ENCODE measurements at regions not wholly inside any gene's neighbourhood (a gene's known extent, or its start where the extent isn't known, plus 50 kb on each side); places are given as distances from the start of the nearest gene placed in this dataset.

DNA sequence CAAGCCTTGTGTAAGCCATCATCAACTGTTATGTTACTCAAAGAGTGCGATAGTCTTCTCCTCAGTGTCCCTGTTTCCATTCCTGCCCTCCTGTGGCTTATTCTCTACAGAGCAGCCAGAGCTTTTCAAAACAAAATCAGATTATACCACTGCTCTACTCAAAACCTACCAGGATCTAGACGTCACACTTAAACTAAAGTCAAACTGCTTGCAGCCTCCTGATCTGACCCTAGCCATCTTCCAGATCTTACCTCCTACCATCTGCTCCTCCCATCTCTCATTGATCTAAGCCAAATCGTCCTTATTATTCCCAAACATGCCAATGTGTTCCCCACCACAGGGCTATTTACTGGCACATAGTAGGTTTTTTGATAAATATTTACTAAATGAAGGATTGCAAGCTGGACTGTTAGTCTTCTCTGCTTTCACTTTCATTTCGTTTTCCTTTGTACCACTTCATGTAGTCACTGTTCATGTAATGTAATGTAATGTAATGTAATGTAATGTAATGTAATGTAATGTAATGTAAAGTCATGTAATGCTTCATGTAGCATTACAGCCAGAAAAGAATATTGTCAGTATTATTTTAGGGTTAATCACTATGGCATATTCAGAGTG, 116.1 kb downstream of the GPR37 start:
- Histone ChIP-seq H4K20me1 (ENCODE audit: insufficient read depth, low read length) (no peaks in the 10 kb centered on the region), H3K4me1 (ENCODE audit: insufficient read depth, low read length, severe bottlenecking) (no peaks in the 10 kb centered on the region), H2AFZ (ENCODE audit: low read length) (no peak overlapping the region), H3F3A (ENCODE audit: insufficient read depth, low read length) (no peaks in the 10 kb centered on the region), H3K9ac (ENCODE audit: low read length) (no peak overlapping the region), H3K4me2 (ENCODE audit: low read length) (peak overlapping the region; percentile 30), H3K27me3 (ENCODE audit: insufficient read depth, low read length) (no peaks in the 10 kb centered on the region), H3K27ac (ENCODE audit: low read depth, low read length, poor library complexity, severe bottlenecking) (no peak overlapping the region), H3K4me3 (ENCODE audit: low read depth, low read length, poor library complexity, severe bottlenecking) (no peak overlapping the region), H3K79me2 (ENCODE audit: insufficient read depth, low read length) (no peaks in the 10 kb centered on the region), H3K36me3 (ENCODE audit: insufficient read depth, low read length) (no peaks in the 10 kb centered on the region), H3K9me3 (ENCODE audit: low read length) (no peaks in the 10 kb centered on the region), H3K9me2 (ENCODE audit: low read depth, low read length) (no peaks in the 10 kb centered on the region)
- no peak for TF ChIP-seq CTCF (IDR thresholded peaks at IDR 0.05; ENCODE audit: low read length)
- no peak for TF ChIP-seq EZH2 (IDR thresholded peaks at IDR 0.05; ENCODE audit: borderline replicate concordance, low read length)

DNA sequence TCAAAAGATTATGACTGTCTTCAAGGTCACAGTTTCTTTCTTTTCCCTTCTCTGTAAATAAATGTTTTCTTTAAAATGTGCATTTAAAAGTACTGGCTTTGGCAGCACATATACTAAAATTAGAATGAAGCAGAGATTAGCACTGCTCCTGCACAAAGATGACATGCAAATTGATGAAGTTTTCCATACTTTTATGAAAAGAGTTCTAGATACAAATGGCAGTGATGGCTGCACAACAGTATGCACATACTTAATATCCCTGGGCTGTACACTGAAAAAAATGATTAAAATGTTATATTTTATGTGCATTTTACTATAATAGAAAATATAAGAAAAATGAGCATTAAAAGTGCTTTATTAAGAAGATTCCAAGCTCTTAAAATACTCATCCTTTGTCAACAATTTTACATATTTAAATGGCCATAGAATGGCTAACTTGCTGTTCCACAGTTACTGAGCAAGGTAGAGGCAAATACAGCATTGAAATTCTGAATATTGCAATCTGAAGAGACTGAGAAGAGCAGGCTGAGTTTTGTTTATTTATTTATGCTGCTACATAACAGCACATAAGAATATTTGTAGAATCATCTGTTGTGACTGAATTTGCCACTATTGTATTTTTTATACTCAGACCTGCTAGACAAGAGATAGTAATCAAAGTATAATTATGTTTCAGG, 117.8 kb downstream of the GPR37 start:
- H3K9me2 ChIP-seq (ENCODE audit: low read depth, low read length), result no peaks in the 10 kb centered on the region
- no peak overlapping the region for H3K4me3 ChIP-seq (ENCODE audit: low read depth, low read length, poor library complexity, severe bottlenecking)
- H3K79me2 ChIP-seq (ENCODE audit: insufficient read depth, low read length), result no peaks in the 10 kb centered on the region
- no peak overlapping the region for H3K27ac ChIP-seq (ENCODE audit: low read depth, low read length, poor library complexity, severe bottlenecking)
- no peaks in the 10 kb centered on the region for H3K36me3 ChIP-seq (ENCODE audit: insufficient read depth, low read length)
- no peak for TF ChIP-seq CTCF (IDR thresholded peaks at IDR 0.05; ENCODE audit: low read length)
- TF ChIP-seq EZH2 (IDR thresholded peaks at IDR 0.05; ENCODE audit: borderline replicate concordance, low read length), result no peak
- no peaks in the 10 kb centered on the region for H3K27me3 ChIP-seq (ENCODE audit: insufficient read depth, low read length)
- no peak overlapping the region for H3K4me2 ChIP-seq (ENCODE audit: low read length)
- H3K4me1 ChIP-seq (ENCODE audit: insufficient read depth, low read length, severe bottlenecking), result no peaks in the 10 kb centered on the region
- H3F3A ChIP-seq (ENCODE audit: insufficient read depth, low read length), result no peaks in the 10 kb centered on the region
- H3K9me3 ChIP-seq (ENCODE audit: low read length), result no peaks in the 10 kb centered on the region
- no peaks in the 10 kb centered on the region for H4K20me1 ChIP-seq (ENCODE audit: insufficient read depth, low read length)
- no peak overlapping the region for H2AFZ ChIP-seq (ENCODE audit: low read length)
- H3K9ac ChIP-seq (ENCODE audit: low read length), result no peak overlapping the region

DNA sequence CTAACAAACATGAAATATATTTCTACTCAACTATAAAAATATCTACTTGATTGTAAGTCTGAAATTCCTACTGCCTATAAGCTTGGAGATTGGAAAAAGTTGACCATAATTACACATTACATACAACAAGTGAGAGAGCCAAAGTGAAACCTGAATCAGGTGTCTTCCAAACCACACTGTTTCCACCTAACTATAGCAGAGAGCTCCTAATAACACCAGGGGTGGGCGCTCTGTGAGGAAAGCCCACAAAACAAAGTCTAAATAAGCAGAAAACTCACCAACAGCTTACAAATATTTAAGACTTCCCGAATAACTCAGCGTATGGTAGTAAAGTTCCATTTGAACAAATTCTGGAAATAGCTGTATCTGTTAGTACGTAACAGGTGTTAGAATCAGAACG, 119.9 kb downstream of the GPR37 start:
- Histone ChIP-seq H3K36me3 (ENCODE audit: insufficient read depth, low read length) (no peaks in the 10 kb centered on the region), H3K79me2 (ENCODE audit: insufficient read depth, low read length) (no peaks in the 10 kb centered on the region), H2AFZ (ENCODE audit: low read length) (no peak overlapping the region), H3K27me3 (ENCODE audit: insufficient read depth, low read length) (no peaks in the 10 kb centered on the region), H3K4me3 (ENCODE audit: low read depth, low read length, poor library complexity, severe bottlenecking) (no peak overlapping the region), H3K4me1 (ENCODE audit: insufficient read depth, low read length, severe bottlenecking) (no peaks in the 10 kb centered on the region), H3K9ac (ENCODE audit: low read length) (no peak overlapping the region), H3K4me2 (ENCODE audit: low read length) (no peak overlapping the region), H3K27ac (ENCODE audit: low read depth, low read length, poor library complexity, severe bottlenecking) (no peak overlapping the region), H3F3A (ENCODE audit: insufficient read depth, low read length) (no peaks in the 10 kb centered on the region), H3K9me3 (ENCODE audit: low read length) (no peaks in the 10 kb centered on the region), H4K20me1 (ENCODE audit: insufficient read depth, low read length) (no peaks in the 10 kb centered on the region), H3K9me2 (ENCODE audit: low read depth, low read length) (no peaks in the 10 kb centered on the region)
- TF ChIP-seq CTCF (IDR thresholded peaks at IDR 0.05; ENCODE audit: low read length), result no peak
- TF ChIP-seq EZH2 (IDR thresholded peaks at IDR 0.05; ENCODE audit: borderline replicate concordance, low read length), result no peak

Measured in OCI-LY1 (cell line).